ENCODE measurements at regions not wholly inside any gene's neighbourhood (a gene's known extent, or its start where the extent isn't known, plus 50 kb on each side); places are given as distances from the start of the nearest gene placed in this dataset.
"Not testable (repeated sequence)": the region's sequence is repeated elsewhere in the genome, so short reads cannot be mapped to it uniquely, and the experiment has no call there.

DNA sequence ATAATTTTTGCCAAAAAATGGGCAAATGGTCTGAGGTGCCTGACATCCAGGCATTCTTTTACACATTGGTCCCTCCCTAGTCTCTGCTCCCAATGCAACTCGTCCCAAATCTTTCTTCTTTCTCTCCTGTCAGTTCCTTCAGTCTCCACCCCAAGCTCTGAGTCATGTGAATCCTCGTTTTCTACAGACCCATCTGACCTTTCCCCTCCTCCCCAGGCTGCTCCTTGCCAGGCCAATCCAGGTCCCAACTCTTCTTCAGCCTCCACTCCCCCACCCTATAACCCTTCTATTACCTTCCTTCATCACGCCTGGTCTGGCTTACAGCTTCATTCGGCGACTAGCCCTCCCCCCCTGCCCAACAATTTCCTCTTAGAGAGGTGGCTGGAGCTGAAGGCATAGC lies 55.3 kb downstream of the BBS10 start:
- H3K27me3 ChIP-seq (ENCODE audit: insufficient read depth, insufficient read length); H3K9ac ChIP-seq (ENCODE audit: insufficient read length, low read depth); H3K36me3 ChIP-seq (ENCODE audit: insufficient read depth, insufficient read length, low read length); H3K4me1 ChIP-seq (ENCODE audit: insufficient read depth, insufficient read length); DNase-seq (ENCODE audit: low read depth, low spot score); H3K4me3 ChIP-seq (ENCODE audit: insufficient read length, low read depth): not testable (repeated sequence)
- H3K9me3 ChIP-seq (ENCODE audit: insufficient read depth, low read length), result peaks cover 36% of the 10 kb centered on the region

DNA sequence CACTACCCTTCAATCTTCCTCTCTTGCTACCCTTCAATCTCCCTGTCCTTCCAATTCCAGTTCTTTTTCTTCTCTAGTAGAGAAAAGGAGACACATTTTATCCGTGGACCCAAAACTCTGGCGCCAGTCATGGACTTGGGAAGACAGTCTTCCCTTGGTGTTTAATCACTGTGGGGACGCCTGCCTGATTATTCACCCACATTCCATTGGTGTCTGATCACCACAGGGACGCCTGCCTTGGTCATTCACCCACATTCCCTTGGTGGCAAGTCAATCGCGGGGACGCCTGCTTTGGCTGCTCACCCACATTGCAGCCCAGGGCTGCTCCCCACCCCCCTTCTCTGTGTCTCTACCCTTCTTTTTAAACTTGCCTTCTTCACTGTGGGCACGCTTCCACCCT lies 55.9 kb downstream of the BBS10 start:
- not testable (repeated sequence) for DNase-seq (ENCODE audit: low read depth, low spot score); H3K27me3 ChIP-seq (ENCODE audit: insufficient read depth, insufficient read length); H3K4me3 ChIP-seq (ENCODE audit: insufficient read length, low read depth); H3K4me1 ChIP-seq (ENCODE audit: insufficient read depth, insufficient read length); H3K9ac ChIP-seq (ENCODE audit: insufficient read length, low read depth); H3K36me3 ChIP-seq (ENCODE audit: insufficient read depth, insufficient read length, low read length)
- H3K9me3 ChIP-seq (ENCODE audit: insufficient read depth, low read length), result peaks cover 36% of the 10 kb centered on the region; the same call in 1 of the 2 replicates

- Histone ChIP-seq H3K4me3 (ENCODE audit: insufficient read length, low read depth) (no peak overlapping the region), H3K4me1 (ENCODE audit: insufficient read depth, insufficient read length) (no peaks in the 10 kb centered on the region), H3K9me3 (ENCODE audit: insufficient read depth, low read length) (peaks cover 30% of the 10 kb centered on the region; the same call in 1 of the 2 replicates), H3K36me3 (ENCODE audit: insufficient read depth, insufficient read length, low read length) (no peaks in the 10 kb centered on the region), H3K9ac (ENCODE audit: insufficient read length, low read depth) (no peak overlapping the region), H3K27me3 (ENCODE audit: insufficient read depth, insufficient read length) (no peaks in the 10 kb centered on the region)
- DNase-seq (ENCODE audit: low read depth, low spot score), result no peak
- TF ChIP-seq YY1 (IDR thresholded peaks at IDR 0.05; ENCODE audit: insufficient read depth, insufficient read length) (no peak), SUZ12 (IDR thresholded peaks at IDR 0.05; ENCODE audit: extremely low read depth, insufficient read depth, insufficient read length) (no peak), ZNF274 (IDR thresholded peaks at IDR 0.05; ENCODE audit: low read depth, low read length) (no peak)
Measured at GRCh38 chr12:76290963-76291859, 57.0 kb downstream of the BBS10 start.

DNA sequence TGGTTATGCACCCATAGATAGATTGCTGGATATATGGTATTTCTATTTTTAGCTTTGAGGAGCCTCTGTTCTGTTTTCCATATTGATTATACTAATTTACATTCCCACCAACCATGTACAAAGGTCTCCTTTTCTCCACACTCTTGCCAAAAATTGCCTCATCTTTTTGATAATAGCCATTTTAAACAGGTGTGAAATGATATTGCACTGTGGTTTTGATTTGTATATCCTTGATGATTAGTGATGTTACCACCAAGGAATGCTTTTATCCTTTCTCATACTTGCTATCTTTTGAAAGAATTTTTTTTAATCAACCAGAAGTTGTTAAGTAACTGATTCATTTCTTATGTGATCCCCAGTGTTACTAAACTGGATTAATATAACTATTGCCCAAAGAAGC lies 60.0 kb downstream of the BBS10 start:
- no peak for TF ChIP-seq YY1 (IDR thresholded peaks at IDR 0.05; ENCODE audit: insufficient read depth, insufficient read length)
- no peak for TF ChIP-seq SUZ12 (IDR thresholded peaks at IDR 0.05; ENCODE audit: extremely low read depth, insufficient read depth, insufficient read length)
- no peak for TF ChIP-seq ZNF274 (IDR thresholded peaks at IDR 0.05; ENCODE audit: low read depth, low read length)
- no peak for DNase-seq (ENCODE audit: low read depth, low spot score)
- Histone ChIP-seq H3K9me3 (ENCODE audit: insufficient read depth, low read length) (peaks cover 14% of the 10 kb centered on the region; the same call in 1 of the 2 replicates), H3K9ac (ENCODE audit: insufficient read length, low read depth) (no peak overlapping the region), H3K4me1 (ENCODE audit: insufficient read depth, insufficient read length) (peaks cover 3% of the 10 kb centered on the region), H3K36me3 (ENCODE audit: insufficient read depth, insufficient read length, low read length) (no peaks in the 10 kb centered on the region), H3K27me3 (ENCODE audit: insufficient read depth, insufficient read length) (no peaks in the 10 kb centered on the region), H3K4me3 (ENCODE audit: insufficient read length, low read depth) (no peak overlapping the region)

GRCh38 chr12:76284816-76285750 lies 63.1 kb downstream of the BBS10 start:
- no peaks in the 10 kb centered on the region for H3K9me3 ChIP-seq (ENCODE audit: insufficient read depth, low read length)
- H3K4me1 ChIP-seq (ENCODE audit: insufficient read depth, insufficient read length), result peaks cover 3% of the 10 kb centered on the region
- H3K9ac ChIP-seq (ENCODE audit: insufficient read length, low read depth), result no peak overlapping the region
- H3K4me3 ChIP-seq (ENCODE audit: insufficient read length, low read depth), result no peak overlapping the region
- TF ChIP-seq ZNF274 (IDR thresholded peaks at IDR 0.05; ENCODE audit: low read depth, low read length), result no peak
- no peak for TF ChIP-seq SUZ12 (IDR thresholded peaks at IDR 0.05; ENCODE audit: extremely low read depth, insufficient read depth, insufficient read length)
- no peak for TF ChIP-seq YY1 (IDR thresholded peaks at IDR 0.05; ENCODE audit: insufficient read depth, insufficient read length)
- H3K27me3 ChIP-seq (ENCODE audit: insufficient read depth, insufficient read length), result no peaks in the 10 kb centered on the region
- DNase-seq (ENCODE audit: low read depth, low spot score), result no peak
- H3K36me3 ChIP-seq (ENCODE audit: insufficient read depth, insufficient read length, low read length), result no peaks in the 10 kb centered on the region

DNA sequence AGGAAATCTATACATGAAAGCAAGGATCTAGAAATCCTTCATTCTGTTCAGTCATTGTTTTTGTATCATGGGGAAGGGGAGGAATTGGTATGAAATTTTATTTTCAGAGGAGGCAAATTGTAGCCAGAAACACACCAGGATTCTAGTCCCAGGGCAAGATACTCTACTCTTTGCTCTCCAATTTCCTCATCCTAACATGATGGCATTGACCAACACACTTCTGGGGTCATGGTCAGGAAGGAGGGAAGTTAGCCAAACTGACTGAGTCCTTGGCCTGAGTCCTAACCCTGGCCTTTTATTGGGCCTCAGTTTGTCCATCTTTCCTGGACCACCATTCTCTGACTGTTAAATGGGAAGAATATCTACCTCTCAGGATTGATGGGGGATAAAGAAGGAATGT lies 65.5 kb downstream of the BBS10 start:
- TF ChIP-seq ZNF274 (IDR thresholded peaks at IDR 0.05; ENCODE audit: low read depth, low read length) (no peak), SUZ12 (IDR thresholded peaks at IDR 0.05; ENCODE audit: extremely low read depth, insufficient read depth, insufficient read length) (no peak), YY1 (IDR thresholded peaks at IDR 0.05; ENCODE audit: insufficient read depth, insufficient read length) (no peak)
- no peaks in the 10 kb centered on the region for H3K36me3 ChIP-seq (ENCODE audit: insufficient read depth, insufficient read length, low read length)
- no peaks in the 10 kb centered on the region for H3K9me3 ChIP-seq (ENCODE audit: insufficient read depth, low read length)
- no peak overlapping the region for H3K9ac ChIP-seq (ENCODE audit: insufficient read length, low read depth)
- no peaks in the 10 kb centered on the region for H3K27me3 ChIP-seq (ENCODE audit: insufficient read depth, insufficient read length)
- DNase-seq (ENCODE audit: low read depth, low spot score), result no peak
- no peak overlapping the region for H3K4me3 ChIP-seq (ENCODE audit: insufficient read length, low read depth)
- peaks cover 3% of the 10 kb centered on the region for H3K4me1 ChIP-seq (ENCODE audit: insufficient read depth, insufficient read length)

GRCh38 chr12:76277480-76277879 lies 70.7 kb downstream of the BBS10 start:
- Histone ChIP-seq H3K27me3 (ENCODE audit: insufficient read depth, insufficient read length) (no peaks in the 10 kb centered on the region), H3K36me3 (ENCODE audit: insufficient read depth, insufficient read length, low read length) (no peaks in the 10 kb centered on the region), H3K9ac (ENCODE audit: insufficient read length, low read depth) (no peak overlapping the region), H3K9me3 (ENCODE audit: insufficient read depth, low read length) (no peaks in the 10 kb centered on the region), H3K4me1 (ENCODE audit: insufficient read depth, insufficient read length) (no peaks in the 10 kb centered on the region), H3K4me3 (ENCODE audit: insufficient read length, low read depth) (no peak overlapping the region)
- no peak for TF ChIP-seq YY1 (IDR thresholded peaks at IDR 0.05; ENCODE audit: insufficient read depth, insufficient read length)
- TF ChIP-seq ZNF274 (IDR thresholded peaks at IDR 0.05; ENCODE audit: low read depth, low read length), result no peak
- no peak for TF ChIP-seq SUZ12 (IDR thresholded peaks at IDR 0.05; ENCODE audit: extremely low read depth, insufficient read depth, insufficient read length)
- no peak for DNase-seq (ENCODE audit: low read depth, low spot score)

Measured in NT2/D1 (cell line).